IPS-20b (cell line): ENCODE measurements at regions not wholly inside any gene's neighbourhood (a gene's known extent, or its start where the extent isn't known, plus 50 kb on each side); places are given as distances from the start of the nearest gene placed in this dataset.
A peak's percentile ranks its signal among the peaks of the same experiment; 100 is the strongest.
"Not testable (repeated sequence)": the region's sequence is repeated elsewhere in the genome, so short reads cannot be mapped to it uniquely, and the experiment has no call there.

Experiments
- H3K27ac ChIP-seq: one replicate; pipeline ENCODE4 v1.5.1; 2013; ENCODE audit warnings: low read length
- H3K27me3 ChIP-seq: 2 replicates; pipeline ENCODE4 v1.6.1; 2013; ENCODE audit warnings: mild to moderate bottlenecking, low read length, inconsistent platforms; ENCODE audit not compliant: insufficient read depth
- H3K36me3 ChIP-seq: 2 replicates; pipeline ENCODE4 v1.6.1; 2013; ENCODE audit warnings: low read depth, mild to moderate bottlenecking, inconsistent platforms, low read length, moderate library complexity; ENCODE audit not compliant: insufficient read depth
- H3K4me1 ChIP-seq: 2 replicates; pipeline ENCODE4 v1.6.1; 2013; ENCODE audit warnings: mild to moderate bottlenecking, control low read depth, inconsistent platforms, low read length, moderate library complexity; ENCODE audit not compliant: insufficient read depth
- H3K4me3 ChIP-seq: 2 replicates; pipeline ENCODE4 v1.5.1; 2013; ENCODE audit warnings: mild to moderate bottlenecking, low read length, inconsistent platforms
- H3K9ac ChIP-seq: 2 replicates; pipeline ENCODE4 v1.6.1; 2013; ENCODE audit warnings: low read depth, mild to moderate bottlenecking, inconsistent platforms, low read length, moderate library complexity
- H3K9me3 ChIP-seq: 2 replicates; pipeline ENCODE4 v1.6.1; 2013; ENCODE audit warnings: mild to moderate bottlenecking, low read depth, low read length, inconsistent platforms; ENCODE audit not compliant: insufficient read depth

DNA sequence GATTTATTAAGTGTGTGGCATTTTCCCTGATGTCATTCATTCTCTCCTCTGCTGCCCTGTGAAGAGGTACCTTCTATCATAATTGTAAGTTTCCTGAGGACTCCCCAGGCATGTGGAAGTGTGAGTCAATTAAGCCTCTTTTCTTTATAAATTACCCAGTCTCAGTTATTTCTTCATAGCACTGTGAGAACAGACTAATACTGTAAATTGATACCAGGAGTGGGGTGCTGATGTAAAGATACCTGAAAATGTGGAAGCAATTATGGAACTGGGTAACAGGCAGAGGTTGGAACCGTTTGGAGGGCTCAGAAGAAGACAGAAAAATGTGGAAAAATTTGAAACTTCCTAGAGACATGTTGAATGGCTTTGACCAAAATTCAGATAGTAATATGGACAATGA, 711.8 kb upstream of the GRM3 start:
- Histone ChIP-seq H3K27me3 (no peaks in the 10 kb centered on the region), H3K4me1 (peaks cover 20% of the 10 kb centered on the region)

DNA sequence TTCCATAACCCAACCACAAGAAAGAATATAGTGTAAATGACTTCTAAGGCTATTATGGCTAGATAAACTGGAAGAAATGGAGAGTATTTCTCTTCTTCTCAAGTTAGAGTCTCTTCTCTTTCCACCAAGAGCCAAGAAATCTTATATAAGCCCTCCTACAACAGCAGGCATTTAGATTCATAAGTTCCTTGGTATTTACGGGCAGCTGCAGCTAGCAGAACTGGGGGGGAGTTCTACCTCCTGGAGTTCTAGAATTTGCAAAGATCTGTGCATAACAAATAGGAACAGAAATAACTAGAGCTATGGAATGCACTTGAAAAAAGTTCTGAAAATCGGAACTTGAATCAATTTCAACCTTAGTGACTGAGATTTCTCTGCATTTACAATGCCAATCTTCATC, 715.2 kb upstream of the GRM3 start:
- H3K36me3 ChIP-seq, result no peaks in the 10 kb centered on the region
- H3K27ac ChIP-seq, result no peak overlapping the region
- H3K4me1 ChIP-seq, result peaks cover 23% of the 10 kb centered on the region
- no peak overlapping the region for H3K9ac ChIP-seq
- peak overlapping the region; percentile 30; the same call in 1 of the 2 replicates for H3K4me3 ChIP-seq
- H3K9me3 ChIP-seq, result peaks cover 18% of the 10 kb centered on the region; the same call in 1 of the 2 replicates
- no peaks in the 10 kb centered on the region for H3K27me3 ChIP-seq

More for the DNA sequence above, 711.8 kb upstream of the GRM3 start:
- no peak overlapping the region for H3K9ac ChIP-seq
- H3K36me3 ChIP-seq, result no peaks in the 10 kb centered on the region
- peaks cover 18% of the 10 kb centered on the region; the same call in 1 of the 2 replicates for H3K9me3 ChIP-seq
- H3K4me3 ChIP-seq, result no peak overlapping the region
- no peak overlapping the region for H3K27ac ChIP-seq

DNA sequence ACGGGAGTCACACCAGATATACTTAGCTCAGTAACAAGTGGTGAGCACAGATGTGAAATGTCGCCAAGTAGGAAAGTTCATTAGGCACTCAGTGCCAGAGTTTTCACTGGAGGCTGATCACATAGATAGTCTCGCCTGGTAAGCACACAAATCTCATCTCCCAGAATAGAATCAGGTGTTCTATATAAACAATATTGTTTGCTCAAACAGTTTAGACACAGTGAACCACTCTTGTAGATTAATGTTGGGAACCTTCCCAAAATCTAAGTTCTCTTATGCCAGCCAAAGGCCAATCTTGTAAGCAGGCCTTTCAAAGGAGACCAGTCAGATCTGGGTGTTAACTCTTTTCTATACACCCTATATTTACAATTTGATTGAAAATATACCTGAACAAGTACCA, 716.5 kb upstream of the GRM3 start:
- Histone ChIP-seq H3K4me1 (peaks cover 23% of the 10 kb centered on the region), H3K27me3 (no peaks in the 10 kb centered on the region), H3K36me3 (no peaks in the 10 kb centered on the region), H3K9me3 (peaks cover 8% of the 10 kb centered on the region; the same call in 1 of the 2 replicates), H3K9ac (no peak overlapping the region), H3K27ac (no peak overlapping the region), H3K4me3 (no peak overlapping the region)

DNA sequence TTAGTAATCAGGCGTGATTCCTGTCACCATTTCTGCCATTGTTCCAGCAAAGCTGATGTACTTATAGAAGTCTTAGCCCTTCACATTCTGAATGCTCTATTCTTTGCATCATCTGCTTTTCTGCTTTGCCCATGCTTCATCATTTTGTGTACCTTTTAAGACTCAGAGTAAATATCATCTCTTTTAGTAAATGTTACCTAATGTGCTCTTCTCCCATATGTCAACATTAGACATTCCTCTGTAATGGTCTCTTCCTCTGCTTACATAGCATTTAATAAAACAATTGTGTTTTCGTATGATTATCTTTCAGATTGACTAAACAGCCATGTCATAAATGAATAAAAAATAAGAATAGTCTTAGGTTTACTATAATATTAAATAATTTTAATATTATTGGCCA, 719.6 kb upstream of the GRM3 start:
- H3K4me1 ChIP-seq, result peaks cover 19% of the 10 kb centered on the region; the same call in 1 of the 2 replicates
- H3K27ac ChIP-seq, result no peak overlapping the region
- no peaks in the 10 kb centered on the region for H3K9me3 ChIP-seq

DNA sequence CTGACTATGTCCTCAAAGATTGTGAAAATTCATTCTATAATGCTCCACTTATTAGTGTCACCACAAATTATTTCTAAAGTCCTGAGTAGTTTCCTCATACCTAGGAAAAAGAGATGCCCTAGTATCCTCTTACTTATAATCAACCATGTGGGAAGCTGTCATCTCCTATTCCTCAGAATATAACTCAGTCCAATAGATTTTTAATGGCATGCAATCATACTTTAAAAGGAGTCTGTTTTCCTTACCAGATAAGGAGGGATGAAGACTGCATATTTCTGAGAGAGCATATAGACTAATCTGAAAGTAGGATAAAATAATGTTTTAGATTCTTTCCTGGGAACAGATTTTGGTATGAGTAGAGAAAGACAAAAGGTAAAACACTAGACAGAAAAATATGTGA, 727.7 kb upstream of the GRM3 start:
- Histone ChIP-seq H3K36me3 (no peaks in the 10 kb centered on the region), H3K4me3 (no peak overlapping the region), H3K27ac (no peak overlapping the region), H3K9me3 (no peaks in the 10 kb centered on the region), H3K27me3 (no peaks in the 10 kb centered on the region), H3K4me1 (no peaks in the 10 kb centered on the region), H3K9ac (no peak overlapping the region)

More for the DNA sequence above, 719.6 kb upstream of the GRM3 start:
- Histone ChIP-seq H3K27me3 (no peaks in the 10 kb centered on the region), H3K4me3 (no peak overlapping the region), H3K9ac (no peak overlapping the region), H3K36me3 (no peaks in the 10 kb centered on the region)

DNA sequence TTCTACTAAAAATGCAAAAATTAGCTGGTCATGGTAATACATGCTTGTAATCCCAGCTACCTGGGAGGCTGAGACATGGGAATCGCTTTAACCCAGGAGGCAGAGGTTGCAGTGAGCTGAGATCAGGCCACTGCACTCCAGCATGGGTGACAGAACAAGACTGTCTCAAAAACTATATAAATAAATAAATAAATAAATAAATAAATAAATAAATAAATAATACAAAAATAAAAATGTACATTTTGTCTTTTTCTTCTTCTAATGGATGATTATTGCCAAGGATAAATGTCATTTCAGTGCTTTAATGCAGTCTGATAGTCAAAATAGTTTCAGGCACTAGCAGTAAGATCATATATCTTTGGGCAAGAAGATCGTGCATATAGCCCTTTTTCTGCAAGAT, 727.6 kb upstream of the SEMA3D start:
- H3K9me3 ChIP-seq, result no peaks in the 10 kb centered on the region
- no peak overlapping the region for H3K9ac ChIP-seq
- H3K4me3 ChIP-seq, result no peak overlapping the region
- no peak overlapping the region for H3K27ac ChIP-seq
- no peaks in the 10 kb centered on the region for H3K36me3 ChIP-seq
- no peaks in the 10 kb centered on the region for H3K4me1 ChIP-seq
- H3K27me3 ChIP-seq, result no peaks in the 10 kb centered on the region

DNA sequence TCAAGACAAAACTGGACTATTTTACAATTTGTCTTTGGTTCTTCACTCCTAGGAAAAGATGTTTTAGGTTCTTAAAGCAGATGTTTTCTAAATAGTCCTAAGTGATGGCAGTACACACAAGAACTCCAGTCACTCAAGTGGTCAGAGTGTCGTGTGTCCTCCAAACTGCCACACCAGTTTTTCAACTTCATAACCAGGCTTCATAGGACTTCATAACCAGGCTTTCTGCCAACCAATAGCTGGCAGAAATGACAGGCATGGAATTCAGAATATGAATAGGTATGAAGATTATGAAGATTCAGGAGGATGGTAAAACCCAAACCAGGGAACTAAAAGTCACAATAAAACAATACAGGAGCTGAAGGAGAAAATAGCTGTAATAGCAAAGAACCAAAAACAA, 721.2 kb upstream of the SEMA3D start:
- Histone ChIP-seq H3K4me3 (no peak overlapping the region), H3K4me1 (no peaks in the 10 kb centered on the region), H3K27ac (no peak overlapping the region), H3K36me3 (no peaks in the 10 kb centered on the region), H3K9ac (no peak overlapping the region), H3K9me3 (no peaks in the 10 kb centered on the region), H3K27me3 (no peaks in the 10 kb centered on the region)

DNA sequence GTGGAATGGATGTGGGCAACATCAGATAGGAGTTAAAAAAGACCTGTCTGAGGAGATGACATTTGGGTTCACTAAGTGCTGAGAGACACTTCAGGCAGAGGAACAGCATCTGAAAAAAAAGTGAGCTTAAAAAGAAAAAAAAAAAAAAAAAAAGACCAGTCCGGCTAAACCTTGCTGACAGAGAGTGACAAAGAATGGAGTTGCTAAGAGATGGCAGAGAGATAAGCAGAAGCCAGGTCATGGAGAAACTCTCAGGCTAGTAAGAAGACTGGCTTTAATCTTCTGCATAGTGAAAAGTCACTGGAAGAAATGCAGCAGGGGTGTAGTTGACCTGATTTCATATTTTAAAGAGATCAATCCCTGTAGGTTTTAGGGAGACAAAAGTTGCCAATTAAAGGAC, 711.1 kb upstream of the SEMA3D start:
- H3K9ac ChIP-seq, result no peak overlapping the region
- H3K9me3 ChIP-seq, result no peaks in the 10 kb centered on the region
- no peaks in the 10 kb centered on the region for H3K4me1 ChIP-seq
- H3K27me3 ChIP-seq, result no peaks in the 10 kb centered on the region
- H3K36me3 ChIP-seq, result no peaks in the 10 kb centered on the region
- H3K4me3 ChIP-seq, result no peak overlapping the region
- no peak overlapping the region for H3K27ac ChIP-seq

DNA sequence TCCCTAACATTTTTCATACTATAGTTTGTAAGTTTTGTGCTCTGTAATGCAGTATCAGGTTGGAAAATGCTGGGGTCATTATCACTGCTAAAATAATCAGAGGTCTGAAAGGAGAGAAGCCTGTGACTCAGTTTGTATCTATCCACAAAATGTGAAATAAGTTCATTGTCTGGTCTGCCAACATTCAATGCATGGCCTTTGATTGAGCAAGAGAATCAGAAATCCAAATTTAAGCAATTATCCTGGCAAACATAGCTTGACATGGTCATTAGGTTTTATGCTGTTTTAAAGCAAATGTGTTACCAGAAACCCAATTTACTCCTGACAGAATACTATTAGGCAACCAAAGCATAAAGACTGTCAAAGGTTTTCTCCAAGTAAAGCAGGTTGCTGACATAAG, 709.7 kb upstream of the SEMA3D start:
- Histone ChIP-seq H3K9ac (no peak overlapping the region), H3K9me3 (no peaks in the 10 kb centered on the region), H3K36me3 (no peaks in the 10 kb centered on the region), H3K27me3 (no peaks in the 10 kb centered on the region), H3K4me1 (no peaks in the 10 kb centered on the region), H3K4me3 (no peak overlapping the region), H3K27ac (no peak overlapping the region)

DNA sequence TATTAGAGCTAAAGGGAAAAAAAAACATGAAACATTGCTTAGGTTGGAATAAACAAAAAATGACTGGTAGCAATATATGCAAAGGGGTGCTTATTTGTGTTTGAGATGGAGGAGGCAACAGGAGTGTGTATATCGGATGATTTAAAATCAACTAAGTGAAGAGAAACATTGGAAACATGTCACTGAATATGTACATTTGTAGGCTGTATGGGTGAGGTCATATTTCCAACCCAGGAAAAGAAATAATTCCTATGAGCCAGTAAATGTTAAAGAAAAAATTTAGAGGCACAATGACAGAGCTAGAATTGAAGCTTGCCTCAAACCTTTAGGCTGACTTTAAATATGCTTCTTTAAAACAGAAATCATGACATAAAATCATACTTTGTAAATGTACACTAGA, 709.0 kb upstream of the SEMA3D start:
- no peaks in the 10 kb centered on the region for H3K27me3 ChIP-seq
- H3K4me3 ChIP-seq, result no peak overlapping the region
- H3K27ac ChIP-seq, result no peak overlapping the region
- H3K4me1 ChIP-seq, result no peaks in the 10 kb centered on the region
- H3K9me3 ChIP-seq, result no peaks in the 10 kb centered on the region
- H3K9ac ChIP-seq, result no peak overlapping the region
- H3K36me3 ChIP-seq, result no peaks in the 10 kb centered on the region

DNA sequence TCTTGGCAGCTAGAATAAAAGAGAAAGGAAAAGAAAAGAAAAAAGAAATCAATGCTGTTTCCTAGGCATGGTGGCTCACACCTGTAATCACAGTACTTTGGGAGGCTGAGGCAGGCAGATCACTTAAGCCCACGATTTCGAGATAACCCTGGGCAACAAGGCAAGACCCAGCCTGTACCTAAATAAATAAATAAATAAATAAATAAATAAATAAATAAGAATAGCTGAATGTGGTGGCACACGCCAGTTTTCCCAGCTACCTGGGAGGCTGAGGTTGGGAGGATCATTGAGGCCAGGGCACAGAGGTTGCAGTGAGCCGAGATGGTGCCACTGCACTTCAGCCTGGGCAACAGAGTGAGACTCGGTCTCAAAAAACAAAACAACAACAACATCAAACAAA, 705.0 kb upstream of the SEMA3D start:
- not testable (repeated sequence) for H3K27ac ChIP-seq, H3K27me3 ChIP-seq, H3K9me3 ChIP-seq, H3K4me3 ChIP-seq, H3K36me3 ChIP-seq, H3K4me1 ChIP-seq, H3K9ac ChIP-seq

DNA sequence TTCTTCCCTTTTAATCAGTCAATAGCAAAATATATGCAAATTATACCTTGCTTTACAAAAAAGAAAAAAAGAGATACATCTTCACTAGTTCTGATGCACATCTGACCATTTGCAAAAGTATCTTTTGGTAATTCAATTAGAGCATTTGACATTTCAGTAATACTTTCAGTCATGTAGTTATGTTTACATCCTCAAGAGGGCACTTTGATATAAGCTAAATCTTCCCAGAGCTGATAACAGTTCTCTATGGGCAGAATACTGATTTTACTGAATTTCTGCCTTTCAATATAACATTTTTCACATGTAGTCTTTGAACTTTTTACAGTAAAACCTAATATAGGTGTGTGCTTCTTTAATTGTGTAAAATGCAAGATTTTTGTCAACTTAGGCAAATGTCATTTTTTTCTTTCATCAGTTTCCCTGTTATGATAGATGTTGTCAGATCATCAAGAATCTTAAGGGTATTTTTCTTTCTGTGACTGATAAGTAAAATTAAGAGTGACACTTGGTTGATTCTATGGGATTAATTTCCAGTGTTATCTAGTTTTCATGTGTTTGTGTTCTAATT, 703.5 kb upstream of the SEMA3D start:
- Histone ChIP-seq H3K9me3 (no peaks in the 10 kb centered on the region), H3K4me1 (no peaks in the 10 kb centered on the region), H3K27ac (no peak overlapping the region), H3K27me3 (no peaks in the 10 kb centered on the region), H3K9ac (no peak overlapping the region), H3K4me3 (no peak overlapping the region), H3K36me3 (no peaks in the 10 kb centered on the region)
